Ovary (tissue), 7 donors: ENCODE measurements at regions not wholly inside any gene's neighbourhood (a gene's known extent, or its start where the extent isn't known, plus 50 kb on each side); places are given as distances from the start of the nearest gene placed in this dataset.

ENCODE experiments used
- DNase-seq, 5 donors: peaks; one replicate each; pipeline ENCODE4 v3.0.0-alpha.2; 2019 to 2020
- H3K27ac ChIP-seq, 2 donors: fragments of 200-600 bp; one replicate each; pipeline versions ENCODE4 v1.5.1 to v1.8.0; 2019 to 2022
- H3K27me3 ChIP-seq: fragments of 200-600 bp; one replicate; pipeline ENCODE4 v1.8.0; 2022
- H3K36me3 ChIP-seq: fragments of 200-600 bp; sonication (generic); one replicate; pipeline ENCODE4 v1.5.1; 2019
- H3K4me1 ChIP-seq: one replicate; pipeline ENCODE4 v1.8.1; 2013; ENCODE audit warnings: mild to moderate bottlenecking, moderate library complexity; ENCODE audit not compliant: insufficient read depth
- H3K4me3 ChIP-seq: fragments of 200-600 bp; sonication (generic); one replicate; pipeline ENCODE4 v1.5.1; 2017
- H3K9me3 ChIP-seq, 2 donors: fragments of 200-600 bp in 1 of 2; sonication (generic) in 1 of 2; one replicate each; pipeline versions ENCODE4 v1.5.1 to v1.8.1; 2013 to 2019; ENCODE audit warnings: mild to moderate bottlenecking in 1 of 2, moderate library complexity in 1 of 2
- CTCF ChIP-seq, 3 donors: fragments of 450-650 bp in 2 of 3; fragments of 200-600 bp in 1 of 3; IDR thresholded peaks; one replicate each; pipeline versions ENCODE4 v1.5.1 to v1.8.0; 2016 to 2022; ENCODE audit warnings: antibody characterized with exemption in 3 of 3, mild to moderate bottlenecking in 1 of 3
- EP300 ChIP-seq: sonication (generic); formaldehyde crosslinking; IDR thresholded peaks from one replicate; pipeline ENCODE4 v1.6.1; 2017; ENCODE audit warnings: antibody characterized with exemption
- POLR2A ChIP-seq: fragments of 450-650 bp; IDR thresholded peaks from one replicate; pipeline ENCODE4 v1.6.1; 2017; ENCODE audit warnings: antibody characterized with exemption, mild to moderate bottlenecking, moderate library complexity
- WGBS, 3 donors: extraction: QIAGEN DNeasy Blood & Tissue Kit in 1 of 3; methylation state at CpG; one replicate each; pipeline versions ENCODE4 v1.1.5 to v1.1.7; 2013 to 2017; 5-methylcytosine and 5-hydroxymethylcytosine counted together
- intact Hi-C, 4 donors: fragments of 100-400 bp; cut with DNase I; formaldehyde crosslinking; loops; one replicate each; pipeline versions ENCODE4 v1.11.0 to v1.15.1; 2022 to 2023
- donor health status: DM: no; HTN: no; CAD: no; lungs with moderate emphysema.
- donor health status: DM: no; HTN: no; CAD: no.
- donor health status: Bipolar disorder and iron deficiency.
- donor health status: DM: no; HTN: no; CAD: no.
- donor health status: DM: yes; HTN: yes; CAD: no.

- H3K36me3 ChIP-seq = no peaks in the 10 kb centered on the region
- H3K9me3 ChIP-seq = no peaks in the 10 kb centered on the region
- 84 to 91% (median 90%) methylated on average over 5 of the region's 5 CpGs for WGBS, 3 donors
- no peak overlapping the region for H3K4me3 ChIP-seq
- no peak for DNase-seq
- no peaks in the 10 kb centered on the region for H3K27me3 ChIP-seq
- intact Hi-C loops = no loop called here
- TF ChIP-seq EP300 (no peak), POLR2A (no peak), CTCF (IDR thresholded peaks at IDR 0.05) (no peak)
- H3K4me1 ChIP-seq = no peaks in the 10 kb centered on the region
- H3K27ac ChIP-seq = no peak overlapping the region
These were observed 604.0 kb upstream of the LMCD1 start for GRCh38 chr3:7897655-7898054.

- Histone ChIP-seq H3K27me3 (no peaks in the 10 kb centered on the region), H3K4me1 (no peaks in the 10 kb centered on the region), H3K36me3 (no peaks in the 10 kb centered on the region), H3K4me3 (no peak overlapping the region), H3K9me3 (no peaks in the 10 kb centered on the region), H3K27ac (no peak overlapping the region)
- 82 to 92% (median 88%) methylated on average over 1 of the region's 1 CpG for WGBS, 3 donors
- intact Hi-C loops = no loop called here
- no peak for TF ChIP-seq POLR2A
- no peak for TF ChIP-seq CTCF (IDR thresholded peaks at IDR 0.05)
- TF ChIP-seq EP300 = no peak
- DNase-seq = no peak
These were observed 588.3 kb upstream of the LMCD1 start for GRCh38 chr3:7913283-7913682.

GRCh38 chr3:7915356-7915755 is 586.3 kb upstream of the LMCD1 start:
- Histone ChIP-seq H3K9me3 (no peaks in the 10 kb centered on the region), H3K27ac (no peak overlapping the region), H3K4me1 (no peaks in the 10 kb centered on the region), H3K36me3 (no peaks in the 10 kb centered on the region), H3K4me3 (no peak overlapping the region), H3K27me3 (no peaks in the 10 kb centered on the region)
- no peak for DNase-seq
- WGBS, 3 donors = 81 to 83% (median 83%) methylated on average over 4 of the region's 4 CpGs
- TF ChIP-seq EP300 = no peak
- no peak for TF ChIP-seq POLR2A
- no peak for TF ChIP-seq CTCF (IDR thresholded peaks at IDR 0.05)
- intact Hi-C loops = no loop called here

- Histone ChIP-seq H3K4me1 (no peaks in the 10 kb centered on the region), H3K36me3 (no peaks in the 10 kb centered on the region), H3K27me3 (no peaks in the 10 kb centered on the region), H3K4me3 (no peak overlapping the region), H3K27ac (no peak overlapping the region), H3K9me3 (no peaks in the 10 kb centered on the region)
- WGBS, 3 donors = 81 to 91% (median 84%) methylated on average over 4 of the region's 4 CpGs
- DNase-seq = no peak
- TF ChIP-seq CTCF (IDR thresholded peaks at IDR 0.05) (no peak), EP300 (no peak), POLR2A (no peak)
- intact Hi-C loops = no loop called here
These were observed 584.0 kb upstream of the LMCD1 start for GRCh38 chr3:7917443-7918151.
